ENCODE measurements at regions not wholly inside any gene's neighbourhood (a gene's known extent, or its start where the extent isn't known, plus 50 kb on each side); places are given as distances from the start of the nearest gene placed in this dataset.

DNA sequence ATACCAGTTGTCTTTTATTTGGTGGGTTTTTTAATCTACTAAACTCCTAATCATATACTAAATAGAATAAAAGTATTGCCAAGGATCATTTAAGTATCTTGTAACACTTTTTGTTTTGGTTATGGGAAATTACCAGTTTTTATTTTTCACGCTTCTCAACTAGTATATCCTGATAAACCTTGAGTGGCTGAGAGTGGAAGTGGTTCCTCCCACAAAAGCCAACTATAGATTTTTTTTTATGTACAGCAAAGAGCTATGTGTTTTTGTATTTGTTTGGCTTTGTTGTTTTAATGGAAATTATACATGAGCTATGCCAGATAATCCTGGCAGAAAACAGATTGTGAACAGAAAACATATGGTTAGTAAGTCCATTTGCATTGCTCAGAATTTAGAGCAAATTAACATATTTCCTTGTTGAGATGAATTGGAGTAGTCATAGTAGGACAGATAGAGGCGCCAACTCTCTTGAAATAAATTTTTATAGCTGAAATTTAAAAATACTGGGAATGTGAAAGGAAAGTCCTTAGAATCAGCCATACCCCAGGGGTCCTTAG is 60.9 kb upstream of the PSMA6 start:
- Mint-ChIP-seq H3K27me3 (ENCODE audit: low read depth) (no peaks in the 10 kb centered on the region), H3K4me3 (no peak overlapping the region), H3K9me3 (no peaks in the 10 kb centered on the region), H3K27ac (no peak overlapping the region), H3K36me3 (ENCODE audit: low read depth) (peaks cover 3% of the 10 kb centered on the region), H3K4me1 (ENCODE audit: low read depth) (peaks cover 21% of the 10 kb centered on the region)
- no peak for DNase-seq (ENCODE audit: low spot score)

DNA sequence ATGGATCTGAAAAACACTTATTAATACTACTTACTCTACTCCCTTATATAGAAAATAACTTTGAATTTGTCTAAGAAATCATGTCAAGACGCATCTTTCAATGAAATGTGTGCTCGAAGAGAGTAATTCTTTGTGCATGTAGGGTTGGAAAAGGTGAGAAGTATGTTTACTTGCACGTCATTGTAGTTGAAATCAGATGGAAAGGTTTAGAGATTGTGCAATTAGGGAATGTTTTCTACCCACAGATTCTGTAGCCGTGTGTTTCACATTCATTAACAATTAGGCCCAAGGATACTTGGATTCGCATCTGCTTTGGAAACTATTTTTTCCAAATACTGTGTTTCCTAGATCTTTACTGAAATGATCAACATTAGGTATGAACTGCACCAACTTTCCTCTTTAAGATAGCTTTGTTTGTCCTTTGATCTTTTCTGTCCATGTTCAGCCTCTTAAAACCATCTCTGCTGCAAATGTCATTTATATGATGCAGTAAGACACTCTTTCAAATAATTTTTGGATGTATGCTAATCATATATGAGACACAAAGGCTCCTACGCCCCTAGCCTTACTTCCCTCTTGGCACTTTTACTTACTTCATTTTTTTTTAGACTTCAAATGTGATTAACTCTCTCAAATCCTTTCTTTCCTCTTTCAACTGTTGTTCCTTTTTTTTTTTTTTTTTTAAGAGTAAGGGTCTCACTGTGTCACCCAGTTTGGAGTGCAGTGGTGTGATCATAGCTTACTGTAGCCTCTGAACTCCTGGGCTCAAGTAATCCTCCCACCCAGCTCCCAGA is 58.0 kb upstream of the PSMA6 start:
- Mint-ChIP-seq H3K9me3 (no peaks in the 10 kb centered on the region), H3K36me3 (ENCODE audit: low read depth) (peaks cover 4% of the 10 kb centered on the region), H3K4me1 (ENCODE audit: low read depth) (peaks cover 22% of the 10 kb centered on the region), H3K27ac (no peak overlapping the region), H3K27me3 (ENCODE audit: low read depth) (no peaks in the 10 kb centered on the region), H3K4me3 (no peak overlapping the region)
- no peak for DNase-seq (ENCODE audit: low spot score)

DNA sequence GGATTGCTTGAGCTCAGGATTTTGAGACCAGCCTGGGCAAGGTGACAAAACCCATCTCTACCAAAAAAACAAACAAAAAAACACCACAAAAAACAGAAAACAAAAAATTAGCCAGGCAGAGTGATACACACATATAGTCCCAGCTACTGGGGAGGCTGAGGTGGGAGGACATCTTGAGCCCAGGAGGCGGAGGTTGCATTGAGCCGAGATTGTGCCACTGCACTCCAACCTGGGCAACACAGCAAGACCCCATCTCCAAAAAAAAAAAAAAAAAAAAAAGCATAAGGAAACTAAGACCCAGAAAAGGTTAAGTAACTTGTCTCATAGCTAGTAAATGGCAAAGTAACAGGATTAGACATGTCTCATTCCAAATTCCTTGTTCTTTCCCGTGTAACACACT is 56.3 kb upstream of the PSMA6 start:
- Mint-ChIP-seq H3K27ac (no peak overlapping the region), H3K4me3 (no peak overlapping the region), H3K9me3 (no peaks in the 10 kb centered on the region), H3K4me1 (ENCODE audit: low read depth) (peaks cover 9% of the 10 kb centered on the region), H3K27me3 (ENCODE audit: low read depth) (no peaks in the 10 kb centered on the region), H3K36me3 (ENCODE audit: low read depth) (peaks cover 4% of the 10 kb centered on the region)
- no peak for DNase-seq (ENCODE audit: low spot score)

DNA sequence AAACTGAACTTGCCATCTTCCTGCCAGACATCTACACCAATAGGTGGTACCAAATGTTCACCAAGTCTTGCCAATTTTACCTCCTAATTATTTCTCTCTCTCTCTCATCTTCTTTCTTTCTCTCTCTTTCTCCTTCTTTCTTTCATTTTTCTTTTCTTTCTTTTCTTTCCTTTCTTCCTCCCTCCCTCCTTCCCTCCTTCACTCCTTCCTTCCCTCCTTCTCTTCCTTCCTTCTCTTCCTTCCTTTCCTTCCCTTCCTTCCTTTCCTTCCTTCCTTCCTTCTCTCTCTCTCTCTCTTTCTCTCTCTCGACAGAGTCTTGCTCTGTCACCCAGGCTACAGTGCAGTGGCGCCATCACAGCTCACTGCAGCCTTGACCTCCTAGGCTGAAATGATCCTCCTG is 55.4 kb upstream of the PSMA6 start:
- peaks cover 4% of the 10 kb centered on the region for H3K36me3 Mint-ChIP-seq (ENCODE audit: low read depth)
- no peak overlapping the region for H3K27ac Mint-ChIP-seq
- peaks cover 2% of the 10 kb centered on the region for H3K4me1 Mint-ChIP-seq (ENCODE audit: low read depth)
- no peaks in the 10 kb centered on the region for H3K27me3 Mint-ChIP-seq (ENCODE audit: low read depth)
- no peak for DNase-seq (ENCODE audit: low spot score)
- no peaks in the 10 kb centered on the region for H3K9me3 Mint-ChIP-seq
- no peak overlapping the region for H3K4me3 Mint-ChIP-seq

DNA sequence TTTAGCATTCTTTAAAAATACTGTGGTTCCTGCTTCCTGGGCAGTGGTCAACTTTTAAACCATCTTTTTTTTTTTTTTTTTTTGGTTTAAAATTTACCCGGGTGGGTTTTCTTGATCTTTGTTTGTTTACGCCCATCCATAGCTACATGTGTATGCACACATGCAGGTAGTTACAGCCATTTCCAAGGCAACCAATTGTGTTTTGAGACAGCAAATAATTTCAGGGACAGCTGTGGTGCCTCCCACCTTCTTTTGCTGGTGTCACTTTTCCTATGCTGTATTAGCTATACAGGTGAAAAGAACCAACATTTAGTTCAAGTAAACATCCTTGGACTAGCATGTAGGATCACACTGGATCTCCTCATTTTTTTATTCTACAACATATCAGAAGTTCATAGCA is 52.0 kb upstream of the PSMA6 start:
- Mint-ChIP-seq H3K9me3 (no peaks in the 10 kb centered on the region), H3K27me3 (ENCODE audit: low read depth) (no peaks in the 10 kb centered on the region), H3K27ac (no peak overlapping the region), H3K4me3 (no peak overlapping the region), H3K4me1 (ENCODE audit: low read depth) (peaks cover 3% of the 10 kb centered on the region), H3K36me3 (ENCODE audit: low read depth) (peaks cover 1% of the 10 kb centered on the region)
- no peak for DNase-seq (ENCODE audit: low spot score)
